Endothelial cell of umbilical vein (primary cell): ENCODE measurements at regions not wholly inside any gene's neighbourhood (a gene's known extent, or its start where the extent isn't known, plus 50 kb on each side); places are given as distances from the start of the nearest gene placed in this dataset.

Source experiments
- BruUV-seq: library from RNA; stranded (reverse); fragments of 400-500 nt; replicated peaks from 2 replicates; lab custom pipeline; 2021; lab: Mats Ljungman, UMichigan
- CTCF ChIA-PET: fragments of 300-600, 350-600 bp; sonication (Branson Sonifier 250); formaldehyde crosslinking; loops from one replicate; lab custom pipeline; 2021; ENCODE audit warnings: antibody characterized with exemption, inconsistent platforms; lab: Charles Lee
- POLR2A ChIA-PET: fragments of 300-600, 350-600 bp; sonication (Branson Sonifier 250); formaldehyde crosslinking; loops from one replicate; lab custom pipeline; 2021; ENCODE audit warnings: antibody characterized with exemption, inconsistent platforms; lab: Charles Lee
- DNase-seq: peaks from one replicate; pipeline ENCODE4 v3.0.0-alpha.2; 2011; ENCODE audit warnings: low read depth, low spot score
- FAIRE-seq: peaks from 2 replicates; lab custom pipeline; 2011; peaks lifted over from hg19 to GRCh38; lab: Jason Lieb, UNC
- H2AFZ ChIP-seq: 2 replicates; pipeline ENCODE4 v1.6.0; 2012; ENCODE audit warnings: low read depth, low read length, control low read depth, inconsistent platforms
- H3K27ac ChIP-seq: 2 replicates; pipeline ENCODE4 v1.5.1; 2011; ENCODE audit warnings: low read depth, mild to moderate bottlenecking, control low read depth, low read length, moderate library complexity; ENCODE audit not compliant: insufficient read depth
- H3K27me3 ChIP-seq, 2 experiments: 2 replicates each; pipeline versions ENCODE4 v1.6.0 to v1.6.1; 2011; ENCODE audit warnings: low read length in 2 of 2, mixed read lengths in 1 of 2; ENCODE audit not compliant: control insufficient read depth in 2 of 2, insufficient read depth in 2 of 2
- H3K36me3 ChIP-seq, 2 experiments: 2 replicates in 1 of 2; 3 replicates in 1 of 2; pipeline ENCODE4 v1.5.1; 2011; ENCODE audit warnings: low read length in 2 of 2, mild to moderate bottlenecking in 1 of 2, moderate library complexity in 1 of 2; ENCODE audit not compliant: control insufficient read depth in 2 of 2, insufficient read depth in 2 of 2; ENCODE audit errors: extremely low read depth in 1 of 2
- H3K4me1 ChIP-seq: 3 replicates; pipeline ENCODE4 v1.5.1; 2011; ENCODE audit warnings: mild to moderate bottlenecking, low read length; ENCODE audit not compliant: control insufficient read depth, insufficient read depth; ENCODE audit errors: extremely low read depth
- H3K4me2 ChIP-seq: 2 replicates; pipeline ENCODE4 v1.6.1; 2011; ENCODE audit warnings: low read length, control low read depth, mixed read lengths; ENCODE audit not compliant: insufficient read depth
- H3K4me3 ChIP-seq, 3 experiments: fragments of 200-600 bp in 1 of 3; sonication (generic), shearing (Covaris generic) in 1 of 3; replicated peaks in 1 of 3; 2 replicates each; pipeline ENCODE4 v1.5.1; 2011 to 2016; ENCODE audit warnings: control low read depth in 3 of 3, low read length in 3 of 3, mild to moderate bottlenecking in 2 of 3, inconsistent platforms in 1 of 3, low read depth in 1 of 3, moderate library complexity in 1 of 3; ENCODE audit not compliant: insufficient read depth in 1 of 3
- H3K79me2 ChIP-seq: 2 replicates; pipeline ENCODE4 v1.6.0; 2012; ENCODE audit warnings: low read length, inconsistent platforms; ENCODE audit not compliant: control insufficient read depth, insufficient read depth
- H3K9ac ChIP-seq: replicated peaks from 2 replicates; pipeline ENCODE3; 2011; ENCODE audit warnings: low read length, control low read depth; ENCODE audit not compliant: insufficient read depth; ENCODE audit errors: extremely low read depth
- H3K9me1 ChIP-seq: replicated peaks from 3 replicates; pipeline ENCODE4 v1.6.0; 2011; ENCODE audit warnings: mild to moderate bottlenecking, low read length; ENCODE audit not compliant: control insufficient read depth, insufficient read depth; ENCODE audit errors: extremely low read depth
- H3K9me3 ChIP-seq: replicated peaks from 2 replicates; pipeline ENCODE4 v1.5.1; 2012; ENCODE audit warnings: low read length, inconsistent platforms; ENCODE audit not compliant: control insufficient read depth, insufficient read depth
- H4K20me1 ChIP-seq: replicated peaks from 2 replicates; pipeline ENCODE3; 2011; ENCODE audit warnings: mild to moderate bottlenecking, low read length; ENCODE audit not compliant: control insufficient read depth, insufficient read depth; ENCODE audit errors: extremely low read depth
- CTCF ChIP-seq, 2 donors: IDR thresholded peaks; 1 replicate in 1 of 2; 2 replicates in 1 of 2; pipeline ENCODE4 v1.5.1; 2011; ENCODE audit warnings: low read length in 2 of 2, mild to moderate bottlenecking in 2 of 2, moderate library complexity in 2 of 2, control low read depth in 1 of 2, inconsistent platforms in 1 of 2, low read depth in 1 of 2; ENCODE audit not compliant: insufficient read depth in 1 of 2; ENCODE audit errors: extremely low read depth in 1 of 2
- EZH2 ChIP-seq: IDR thresholded peaks from 2 replicates; pipeline ENCODE4 v1.6.1; 2012; ENCODE audit warnings: borderline replicate concordance, low read depth, mild to moderate bottlenecking, moderate library complexity, low read length, inconsistent platforms; ENCODE audit not compliant: severe bottlenecking
- FOS ChIP-seq: IDR thresholded peaks from 2 replicates; pipeline ENCODE4 v1.6.1; 2011; ENCODE audit warnings: mild to moderate bottlenecking, low read length, moderate library complexity, borderline replicate concordance; ENCODE audit not compliant: insufficient read depth
- GATA2 ChIP-seq: IDR thresholded peaks from 2 replicates; pipeline ENCODE4 v1.7.0; 2011; ENCODE audit warnings: low read depth, mild to moderate bottlenecking, moderate library complexity, mixed read lengths, low read length; ENCODE audit not compliant: insufficient read length, insufficient read depth
- JUN ChIP-seq: IDR thresholded peaks from 2 replicates; pipeline ENCODE4 v1.6.1; 2011; ENCODE audit warnings: borderline replicate concordance, low read depth; ENCODE audit not compliant: insufficient read length, insufficient read depth
- MAX ChIP-seq: IDR thresholded peaks from 2 replicates; pipeline ENCODE4 v1.6.1; 2011; ENCODE audit not compliant: insufficient read depth, insufficient read length
- MYC ChIP-seq: IDR thresholded peaks from one replicate; pipeline ENCODE4 v1.6.1; 2011; ENCODE audit warnings: mild to moderate bottlenecking, low read depth, low read length
- POLR2A ChIP-seq: IDR thresholded peaks from 2 replicates; pipeline ENCODE4 v1.6.1; 2012; ENCODE audit warnings: low read depth, mild to moderate bottlenecking, control low read depth, low read length
- POLR2AphosphoS5 ChIP-seq: IDR thresholded peaks from 2 replicates; pipeline ENCODE4 v1.6.1; 2012; ENCODE audit warnings: low read depth, mild to moderate bottlenecking, control low read depth, low read length, moderate library complexity; ENCODE audit not compliant: insufficient read depth
- dilution Hi-C: fragments of 300-500 bp; cut with MboI; formaldehyde crosslinking; loops from one replicate; pipeline ENCODE4 v1.15.0; 2019; ENCODE audit warnings: low sequenced_read_pairs; ENCODE audit not compliant: extremely low pct_ligation_motif_present
- intact Hi-C: fragments of 100-400 bp; cut with micrococcal nuclease; formaldehyde crosslinking; loops from one replicate; pipeline ENCODE4 v1.10.0; 2022

GRCh38 chr12:84038242-84038641 is 874.4 kb downstream of the SLC6A15 start:
- Histone ChIP-seq H3K79me2 (no peaks in the 10 kb centered on the region), H3K36me3 (no peaks in the 10 kb centered on the region), H2AFZ (no peak overlapping the region), H3K27ac (no peak overlapping the region), H4K20me1 (no peaks in the 10 kb centered on the region), H3K4me1 (no peaks in the 10 kb centered on the region), H3K9me1 (no peaks in the 10 kb centered on the region), H3K9me3 (no peaks in the 10 kb centered on the region), H3K4me3 (no peak overlapping the region), H3K27me3 (no peaks in the 10 kb centered on the region), H3K9ac (no peak overlapping the region), H3K4me2 (no peak overlapping the region)
- intact Hi-C loops, result no loop called here
- dilution Hi-C loops, result no loop called here
- BruUV-seq, result no TSS peak
- DNase-seq, result no peak
- TF ChIP-seq MYC (no peak), JUN (no peak), MAX (no peak), POLR2A (no peak), FOS (no peak), EZH2 (no peak), GATA2 (no peak)
- FAIRE-seq, result no peak
- ChIA-PET CTCF (no interaction called here), POLR2A (no interaction called here)

- Histone ChIP-seq H3K9ac (no peak overlapping the region), H3K9me1 (no peaks in the 10 kb centered on the region), H3K27me3 (no peaks in the 10 kb centered on the region), H3K4me1 (no peaks in the 10 kb centered on the region), H3K4me3 (no peak overlapping the region), H3K9me3 (no peaks in the 10 kb centered on the region), H3K36me3 (no peaks in the 10 kb centered on the region), H3K4me2 (no peak overlapping the region), H4K20me1 (no peaks in the 10 kb centered on the region), H3K79me2 (no peaks in the 10 kb centered on the region), H3K27ac (no peak overlapping the region), H2AFZ (no peak overlapping the region)
- FAIRE-seq, result no peak
- BruUV-seq, result no TSS peak
- no peak for DNase-seq
- dilution Hi-C loops, result no loop called here
- intact Hi-C loops, result no loop called here
- ChIA-PET POLR2A (no interaction called here), CTCF (no interaction called here)
- TF ChIP-seq POLR2A (no peak), MAX (no peak), CTCF (IDR thresholded peaks at IDR 0.05; ENCODE audit: extremely low read depth in 1 of 2, insufficient read depth in 1 of 2, low read depth in 1 of 2, low read length in 2 of 2) (no peak), MYC (no peak), FOS (no peak), EZH2 (no peak), GATA2 (no peak), JUN (no peak), POLR2AphosphoS5 (no peak)
Observed at GRCh38 chr12:84036912-84037311, 875.7 kb downstream of the SLC6A15 start.
